Activated CD4-positive, alpha-beta T cell treated with anti-CD3 and anti-CD28 coated beads, Interleukin-2, Interleukin-4, amounts not matched to agents 100 ng/mL and 50 ng/mL, durations not matched to agents 16 hours and 8 hours (primary cell): ENCODE measurements at regions not wholly inside any gene's neighbourhood (a gene's known extent, or its start where the extent isn't known, plus 50 kb on each side); places are given as distances from the start of the nearest gene placed in this dataset.
"Not testable (repeated sequence)": the region's sequence is repeated elsewhere in the genome, so short reads cannot be mapped to it uniquely, and the experiment has no call there.

Experiments
- DNase-seq: peaks from one replicate; pipeline ENCODE4 v3.0.0-alpha.2; 2020; ENCODE audit warnings: low spot score

- DNase-seq = peak; percentile 13
Measured at GRCh38 chr7:85890244-85890811, 703.5 kb upstream of the SEMA3D start.

- no peak for DNase-seq
Measured at GRCh38 chr7:85887133-85887532, 700.3 kb upstream of the SEMA3D start.

DNA sequence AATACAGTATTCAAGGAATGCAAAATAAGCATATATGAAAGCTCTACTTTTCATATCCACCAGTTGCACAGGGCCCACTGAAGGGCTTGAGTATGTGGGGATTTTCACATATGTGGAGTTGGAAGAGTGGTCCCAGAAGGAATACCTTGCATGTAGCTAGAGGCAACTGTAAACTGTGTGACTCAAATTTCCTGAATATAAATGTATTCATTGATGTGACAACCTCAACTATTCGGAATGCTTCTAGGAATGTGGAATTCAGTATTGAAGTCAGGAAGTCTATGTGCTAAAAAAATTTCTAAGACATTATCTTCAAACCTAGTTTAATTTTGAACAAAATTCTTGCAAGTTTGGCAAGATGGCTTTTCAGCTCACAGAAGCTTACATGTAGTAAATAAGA lies 695.5 kb upstream of the SEMA3D start:
- no peak for DNase-seq

DNA sequence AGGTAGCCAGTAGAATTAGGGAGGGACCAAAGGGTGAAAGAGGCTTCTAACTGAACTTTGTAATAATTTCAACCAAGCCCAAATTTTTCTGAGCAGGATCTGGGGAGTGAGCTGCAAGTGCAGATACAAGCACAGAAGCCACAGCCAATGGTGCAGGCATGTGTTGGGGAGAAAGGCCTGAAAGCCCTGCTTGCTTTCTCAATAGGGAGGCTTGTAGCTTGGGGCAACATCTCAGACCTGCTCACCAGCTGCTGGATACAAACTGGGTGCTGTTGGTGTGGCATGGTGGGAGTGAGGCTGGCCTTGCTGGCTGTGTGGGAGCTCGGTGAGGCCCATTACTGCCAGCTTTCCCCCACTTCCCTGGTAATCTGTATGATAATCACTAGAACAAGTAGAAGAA lies 688.5 kb upstream of the SEMA3D start:
- DNase-seq = no peak

DNA sequence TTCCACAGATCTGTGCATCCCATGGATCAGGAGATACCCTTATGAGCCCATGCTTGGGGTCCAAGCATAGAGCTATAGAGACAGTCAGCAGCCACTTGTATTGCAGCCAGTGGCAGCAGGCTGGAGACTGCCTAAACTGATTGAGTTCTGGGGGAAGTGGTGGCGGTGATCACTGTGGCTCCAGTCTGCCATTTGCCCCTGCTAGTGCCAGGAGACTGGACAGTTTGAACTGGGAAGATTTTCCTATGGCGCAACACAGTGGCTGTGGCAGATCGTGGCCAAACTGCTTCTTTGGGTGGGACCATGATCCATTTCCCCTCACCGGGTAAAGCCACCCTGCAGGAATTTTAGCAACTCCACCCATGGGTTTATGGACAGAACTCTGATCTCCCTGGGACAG lies 679.7 kb upstream of the SEMA3D start:
- no peak for DNase-seq

- no peak for DNase-seq
Measured at GRCh38 chr7:85851571-85852193, 664.8 kb upstream of the SEMA3D start.

- DNase-seq = no peak
Measured at GRCh38 chr7:85850381-85850780, 663.5 kb upstream of the SEMA3D start.

DNA sequence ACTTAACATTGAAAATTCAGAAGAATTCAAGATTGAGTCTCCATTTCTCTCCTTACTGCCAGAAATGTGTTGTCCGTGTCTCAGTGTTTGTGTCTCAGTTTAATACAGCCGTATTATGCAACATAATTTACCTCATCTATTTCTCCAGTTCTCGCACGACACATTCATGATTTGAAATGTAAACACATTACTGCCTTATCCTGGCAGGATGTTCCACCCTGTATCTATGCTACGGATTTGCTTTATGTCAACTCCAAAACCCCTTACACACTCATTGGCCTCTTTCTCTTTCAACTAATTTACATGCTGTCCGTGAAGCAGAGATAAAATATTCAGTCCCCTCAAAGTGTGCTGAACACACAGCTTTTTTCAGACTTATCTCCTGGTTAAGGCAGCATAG lies 653.7 kb upstream of the SEMA3D start:
- no peak for DNase-seq

GRCh38 chr7:85833066-85833465 lies 646.2 kb upstream of the SEMA3D start:
- no peak for DNase-seq

DNA sequence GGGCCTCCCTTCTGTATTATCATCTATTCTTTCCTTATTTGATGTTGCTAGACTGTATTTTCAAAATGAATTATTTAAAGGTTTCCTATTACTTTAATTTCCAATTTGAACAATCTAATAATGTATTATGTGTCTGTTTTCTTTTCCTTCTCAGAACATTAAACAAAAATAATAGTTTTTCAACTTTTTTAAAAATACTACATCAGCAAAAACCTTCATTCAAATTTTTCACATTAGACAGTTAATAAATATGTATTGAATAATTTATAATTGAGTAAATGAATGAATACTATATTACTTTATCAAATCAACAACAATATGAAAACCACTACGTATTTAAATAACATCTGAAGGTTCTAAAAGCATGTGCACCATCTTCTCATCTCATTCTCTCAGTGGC lies 644.1 kb upstream of the SEMA3D start:
- no peak for DNase-seq

DNA sequence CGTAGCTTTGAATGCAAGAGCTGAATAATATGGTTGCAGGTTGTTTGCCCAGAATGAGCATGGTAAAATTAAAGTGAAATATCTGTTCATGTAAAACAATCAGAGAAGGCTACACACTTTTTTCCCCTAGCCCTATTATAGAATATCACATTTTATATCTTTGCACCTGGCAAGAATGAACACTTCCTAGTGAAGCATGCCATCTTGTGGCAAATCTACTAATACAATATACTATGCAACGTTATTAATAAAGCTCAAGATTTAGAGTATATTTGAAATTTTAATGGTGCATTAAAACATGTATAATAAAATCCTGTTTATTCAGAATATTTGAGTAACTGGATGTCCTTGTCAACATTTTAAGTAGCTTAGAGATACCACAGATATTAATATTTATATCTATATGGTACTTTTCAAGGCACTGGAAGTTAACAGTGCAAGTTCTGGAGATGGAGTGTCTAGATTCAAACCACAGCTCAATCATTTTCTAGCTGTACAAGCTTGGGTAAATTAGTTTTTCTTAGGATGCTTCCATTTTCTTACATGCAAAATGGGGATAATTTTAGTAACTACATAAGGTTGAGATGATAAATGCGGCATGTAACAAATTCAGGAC lies 643.1 kb upstream of the SEMA3D start:
- DNase-seq = no peak

- no peak for DNase-seq
Measured at GRCh38 chr7:85829176-85829575, 642.3 kb upstream of the SEMA3D start.

- DNase-seq = no peak
Measured at GRCh38 chr7:85828614-85829013, 641.8 kb upstream of the SEMA3D start.

DNA sequence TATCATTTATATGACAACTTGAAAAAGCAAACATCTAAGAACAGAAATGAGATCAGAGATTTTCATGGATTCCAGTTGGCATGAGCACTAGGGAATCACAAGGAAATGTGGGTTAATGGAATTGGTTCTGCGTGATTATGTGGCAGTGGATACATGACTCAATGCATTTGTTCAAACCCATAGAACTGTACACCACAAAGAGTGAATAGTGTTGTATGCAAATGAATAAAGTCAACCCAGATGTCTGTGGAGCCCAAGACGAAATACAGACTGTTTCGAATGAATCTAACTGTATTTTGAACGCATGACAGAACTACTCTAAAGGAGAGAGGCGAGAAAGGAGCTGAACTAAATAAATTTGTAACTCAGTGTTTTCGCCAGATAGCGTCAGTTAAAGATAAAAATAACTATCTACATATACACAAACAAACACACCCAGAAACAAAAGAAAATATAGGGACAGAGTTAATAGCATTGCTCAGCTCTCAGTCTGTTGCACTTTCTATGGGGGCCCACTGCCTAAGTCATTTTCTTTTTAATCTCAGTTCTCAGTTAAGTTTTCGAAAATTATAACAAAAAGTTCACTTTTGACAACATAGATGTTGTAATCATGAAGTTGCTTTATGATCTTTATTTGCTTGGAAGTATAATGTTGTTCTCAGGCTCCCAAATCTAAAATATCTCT lies 636.7 kb upstream of the SEMA3D start:
- no peak for DNase-seq

DNA sequence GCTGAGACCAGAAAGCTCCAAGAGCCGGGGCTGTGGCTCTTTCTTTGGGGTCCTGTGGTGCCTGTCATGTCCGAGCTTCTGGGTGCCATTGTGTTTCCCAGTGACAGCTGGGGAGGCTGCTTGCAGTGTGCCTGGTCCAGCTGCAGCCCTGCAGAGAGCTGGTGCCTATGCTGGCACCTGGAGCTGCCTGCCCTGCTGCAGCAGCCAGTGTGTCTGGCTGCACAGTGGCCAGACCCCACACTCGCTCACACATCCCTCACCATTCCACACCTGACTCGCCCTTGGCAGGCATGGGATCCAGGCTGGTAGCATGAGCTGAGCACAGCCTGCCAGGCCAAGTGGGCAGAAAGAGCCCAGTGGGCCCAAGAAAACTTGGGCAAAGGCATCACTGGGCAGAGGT lies 635.1 kb upstream of the SEMA3D start:
- no peak for DNase-seq

- DNase-seq = no peak
Measured at GRCh38 chr7:85820702-85821443, 634.0 kb upstream of the SEMA3D start.

GRCh38 chr7:85815526-85815925 lies 628.7 kb upstream of the SEMA3D start:
- DNase-seq = no peak

GRCh38 chr7:85806321-85806720 lies 619.5 kb upstream of the SEMA3D start:
- DNase-seq = no peak

DNA sequence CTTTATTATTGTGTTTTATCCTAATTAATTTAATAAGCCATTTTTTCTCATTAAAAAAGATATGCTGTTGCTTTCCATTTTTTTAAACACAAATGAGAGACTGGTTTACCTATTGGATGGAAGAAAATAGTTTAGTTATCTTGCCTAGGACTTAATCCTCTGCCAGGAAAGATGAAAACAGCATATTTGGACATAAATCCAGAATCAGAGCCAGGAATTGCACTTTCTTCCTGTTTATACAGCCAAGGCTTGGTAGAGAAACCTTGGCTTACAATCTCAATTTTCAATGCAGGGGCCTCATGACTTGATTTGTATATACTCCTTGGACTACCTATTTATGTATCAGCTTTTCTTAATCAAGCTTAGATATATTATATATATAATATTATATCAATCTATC lies 618.8 kb upstream of the SEMA3D start:
- no peak for DNase-seq

- no peak for DNase-seq
Measured at GRCh38 chr7:85805249-85805648, 618.4 kb upstream of the SEMA3D start.

- no peak for DNase-seq
Measured at GRCh38 chr7:85802211-85802610, 615.4 kb upstream of the SEMA3D start.

DNA sequence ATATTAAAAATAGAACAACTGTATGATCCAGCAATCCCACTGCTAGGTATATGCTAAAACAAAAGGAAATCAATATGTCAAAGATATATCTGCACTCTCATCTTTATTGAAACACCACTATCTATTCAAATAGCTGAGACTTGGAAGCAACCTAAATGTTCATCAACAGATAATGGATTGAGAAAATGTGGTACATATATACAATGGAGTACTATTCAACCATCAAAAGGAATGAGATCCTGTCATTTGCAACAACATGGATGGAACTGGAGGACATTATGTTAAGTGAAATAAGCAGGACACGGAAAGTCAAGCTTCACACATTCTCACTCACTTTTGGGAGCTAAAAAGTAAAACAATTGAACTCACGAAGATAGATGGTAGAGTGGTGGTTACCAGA lies 610.1 kb upstream of the SEMA3D start:
- no peak for DNase-seq

DNA sequence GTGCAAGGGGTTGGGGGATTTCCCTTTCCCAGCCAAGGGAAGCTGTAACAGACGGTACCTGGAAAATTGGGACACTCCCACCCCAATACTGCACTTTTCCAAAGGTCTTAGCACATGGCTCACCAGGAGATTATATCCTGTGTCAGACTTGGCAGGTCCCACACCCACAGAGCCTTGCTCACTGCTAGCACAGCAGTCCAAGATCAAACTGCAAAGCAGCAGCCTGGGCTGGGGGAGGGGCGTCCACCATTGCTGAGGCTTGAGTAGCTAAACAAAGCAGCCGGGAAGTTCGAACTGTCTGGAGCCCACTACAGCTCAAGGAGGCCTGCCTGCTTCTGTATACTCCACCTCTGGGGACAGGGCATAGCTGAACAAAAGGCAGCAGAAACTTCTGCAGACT lies 604.2 kb upstream of the SEMA3D start:
- DNase-seq = not testable (repeated sequence)
